ENCODE measurements at regions not wholly inside any gene's neighbourhood (a gene's known extent, or its start where the extent isn't known, plus 50 kb on each side); places are given as distances from the start of the nearest gene placed in this dataset.
A peak's percentile ranks its signal among the peaks of the same experiment; 100 is the strongest.

GRCh38 chr5:179475208-179475751 lies 75.1 kb upstream of the RUFY1 start:
- peak; percentile 76 for DNase-seq
- peaks cover 0 to 17% (median 10%) of the 10 kb centered on the region in 6 donors for H3K4me1 ChIP-seq
- H3K36me3 ChIP-seq, result no peaks in the 10 kb centered on the region
- peaks cover 0 to 6% (median 0%) of the 10 kb centered on the region in 7 donors for H3K27me3 ChIP-seq (replicated peaks in 1 of 7)
- 24 to 33% (median 33%) methylated on average over 17 to 19 of the region's 19 CpGs for WGBS, 5 donors
- no peak overlapping the region for H3K4me3 ChIP-seq
- H3K9me3 ChIP-seq, result no peaks in the 10 kb centered on the region
- peak overlapping the region in 5 of 8 donors; percentile 36 to 64 (median 48) for H3K27ac ChIP-seq
- intact Hi-C loops (cut with DNase I; ENCODE audit: low total_unique reads), result no loop called here
- TF ChIP-seq POLR2AphosphoS5 (IDR thresholded peaks at IDR 0.05) (peak; percentile 63 to 75 (median 65)), POLR2A (IDR thresholded peaks at IDR 0.05) (no peak), CTCF (IDR thresholded peaks at IDR 0.05 in 8 of 11, conservative IDR thresholded peaks at IDR 0.05 in 3 of 11) (no peak)

- DNase-seq, result no peak
- 88 to 92% (median 92%) methylated on average over 18 of the region's 18 CpGs for whole genome bisulfite sequencing, 5 donors
- intact Hi-C loops (cut with DNase I; ENCODE audit: low total_unique reads), result no loop called here
- H3K36me3 ChIP-seq, result no peaks in the 10 kb centered on the region
- H3K9me3 ChIP-seq, result no peaks in the 10 kb centered on the region
- no peak overlapping the region for H3K4me3 ChIP-seq
- peaks cover 0 to 17% (median 10%) of the 10 kb centered on the region in 6 donors for H3K4me1 ChIP-seq
- H3K27me3 ChIP-seq (replicated peaks in 1 of 7), result peaks cover 0 to 6% (median 0%) of the 10 kb centered on the region in 7 donors
- TF ChIP-seq POLR2A (IDR thresholded peaks at IDR 0.05) (no peak), POLR2AphosphoS5 (IDR thresholded peaks at IDR 0.05) (no peak), CTCF (IDR thresholded peaks at IDR 0.05 in 8 of 11, conservative IDR thresholded peaks at IDR 0.05 in 3 of 11) (no peak)
- H3K27ac ChIP-seq, result no peak overlapping the region
Measured at GRCh38 chr5:179472641-179473040, 77.7 kb upstream of the RUFY1 start.

DNA sequence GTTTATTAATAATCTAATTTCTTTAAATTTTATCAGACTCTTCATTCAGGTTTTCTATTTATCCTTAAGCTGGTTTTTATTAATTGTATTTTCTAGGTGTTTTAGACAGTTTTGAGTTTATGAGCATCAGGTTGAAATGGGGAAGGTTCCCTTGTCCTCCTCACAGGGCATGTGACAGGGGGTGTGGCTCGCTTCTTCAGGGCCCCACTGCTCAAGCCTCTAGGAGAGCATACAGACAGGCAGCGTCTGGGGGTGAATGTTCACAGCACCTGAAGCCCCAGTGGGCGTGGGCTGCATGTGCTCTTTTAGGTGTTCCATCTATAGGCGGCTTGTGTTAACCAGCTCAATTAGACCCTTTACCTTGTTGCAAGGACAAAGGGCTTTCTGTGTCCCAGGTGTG lies 78.2 kb upstream of the RUFY1 start:
- TF ChIP-seq CTCF (IDR thresholded peaks at IDR 0.05 in 8 of 11, conservative IDR thresholded peaks at IDR 0.05 in 3 of 11) (no peak), POLR2AphosphoS5 (IDR thresholded peaks at IDR 0.05) (no peak), POLR2A (IDR thresholded peaks at IDR 0.05) (no peak)
- no peak overlapping the region for H3K4me3 ChIP-seq
- H3K27me3 ChIP-seq (replicated peaks in 1 of 7), result peaks cover 0 to 6% (median 0%) of the 10 kb centered on the region in 7 donors
- intact Hi-C loops (cut with DNase I; ENCODE audit: low total_unique reads), result no loop called here
- DNase-seq, result no peak
- no peaks in the 10 kb centered on the region for H3K36me3 ChIP-seq
- peaks cover 0 to 17% (median 10%) of the 10 kb centered on the region in 6 donors for H3K4me1 ChIP-seq
- 48 to 67% (median 55%) methylated on average over 4 of the region's 4 CpGs for WGBS, 5 donors
- no peak overlapping the region for H3K27ac ChIP-seq
- no peaks in the 10 kb centered on the region for H3K9me3 ChIP-seq

- TF ChIP-seq POLR2A (IDR thresholded peaks at IDR 0.05), result no peak
- TF ChIP-seq POLR2AphosphoS5 (IDR thresholded peaks at IDR 0.05), result no peak
- Histone ChIP-seq H3K9me3 (peaks cover 0 to 6% (median 0%) of the 10 kb centered on the region in 8 donors), H3K4me1 (peaks cover 0 to 6% (median 4%) of the 10 kb centered on the region in 6 donors), H3K36me3 (no peaks in the 10 kb centered on the region), H3K27me3 (replicated peaks in 1 of 7) (peaks cover 0 to 1% (median 0%) of the 10 kb centered on the region in 7 donors), H3K4me3 (no peak overlapping the region), H3K27ac (no peak overlapping the region)
- intact Hi-C loops (cut with DNase I; ENCODE audit: low total_unique reads), result no loop called here
- 69 to 81% (median 74%) methylated on average over 11 of the region's 11 CpGs for WGBS, 5 donors
- DNase-seq, result no peak
Measured at GRCh38 chr5:179470201-179470600, 80.2 kb upstream of the RUFY1 start.

Data from spleen (tissue), 11 donors.